Inflammatory macrophage treated with lipopolysaccharide for 4 hours (primary cell): ENCODE measurements at regions not wholly inside any gene's neighbourhood (a gene's known extent, or its start where the extent isn't known, plus 50 kb on each side); places are given as distances from the start of the nearest gene placed in this dataset.
"Not testable (repeated sequence)": the region's sequence is repeated elsewhere in the genome, so short reads cannot be mapped to it uniquely, and the experiment has no call there.

ENCODE experiments used
- DNase-seq: peaks from one replicate; pipeline ENCODE4 v3.0.0-alpha.2; 2020

- no peak for DNase-seq
Observed at GRCh38 chrX:128599632-128600031, 547.4 kb upstream of the ACTRT1 start.

- DNase-seq, result no peak
Observed at GRCh38 chrX:128582036-128582435, 529.8 kb upstream of the ACTRT1 start.

GRCh38 chrX:128581615-128582014 is 529.4 kb upstream of the ACTRT1 start:
- DNase-seq, result no peak

- DNase-seq, result no peak
Observed at GRCh38 chrX:128543114-128543513, 490.9 kb upstream of the ACTRT1 start.

- no peak for DNase-seq
Observed at GRCh38 chrX:128518508-128518907, 466.3 kb upstream of the ACTRT1 start.

GRCh38 chrX:128517691-128518090 is 465.5 kb upstream of the ACTRT1 start:
- no peak for DNase-seq

GRCh38 chrX:128504496-128504895 is 452.3 kb upstream of the ACTRT1 start:
- DNase-seq, result no peak

- no peak for DNase-seq
Observed at GRCh38 chrX:128464116-128464515, 411.9 kb upstream of the ACTRT1 start.

GRCh38 chrX:128460835-128461234 is 408.6 kb upstream of the ACTRT1 start:
- DNase-seq, result no peak

GRCh38 chrX:128458888-128459287 is 406.7 kb upstream of the ACTRT1 start:
- DNase-seq, result no peak

GRCh38 chrX:128457674-128458073 is 405.5 kb upstream of the ACTRT1 start:
- no peak for DNase-seq

GRCh38 chrX:128439159-128439558 is 387.0 kb upstream of the ACTRT1 start:
- no peak for DNase-seq

- DNase-seq, result no peak
Observed at GRCh38 chrX:128438082-128438481, 385.9 kb upstream of the ACTRT1 start.

- no peak for DNase-seq
Observed at GRCh38 chrX:128436397-128437103, 384.3 kb upstream of the ACTRT1 start.

GRCh38 chrX:128425546-128425945 is 373.3 kb upstream of the ACTRT1 start:
- DNase-seq, result no peak

GRCh38 chrX:128408842-128409241 is 356.6 kb upstream of the ACTRT1 start:
- DNase-seq, result no peak

GRCh38 chrX:128396601-128397000 is 344.4 kb upstream of the ACTRT1 start:
- no peak for DNase-seq

- DNase-seq, result not testable (repeated sequence)
Observed at GRCh38 chrX:128383846-128384245, 331.6 kb upstream of the ACTRT1 start.

- no peak for DNase-seq
Observed at GRCh38 chrX:128365492-128365891, 313.3 kb upstream of the ACTRT1 start.

GRCh38 chrX:128335671-128336070 is 283.5 kb upstream of the ACTRT1 start:
- DNase-seq, result no peak

- DNase-seq, result no peak
Observed at GRCh38 chrX:128334821-128335220, 282.6 kb upstream of the ACTRT1 start.

GRCh38 chrX:128310912-128311311 is 258.7 kb upstream of the ACTRT1 start:
- DNase-seq, result no peak

GRCh38 chrX:128309311-128309710 is 257.1 kb upstream of the ACTRT1 start:
- DNase-seq, result no peak

- DNase-seq, result no peak
Observed at GRCh38 chrX:128294198-128294597, 242.0 kb upstream of the ACTRT1 start.

- DNase-seq, result no peak
Observed at GRCh38 chrX:128287693-128288092, 235.5 kb upstream of the ACTRT1 start.
